ENCODE measurements at regions not wholly inside any gene's neighbourhood (a gene's known extent, or its start where the extent isn't known, plus 50 kb on each side); places are given as distances from the start of the nearest gene placed in this dataset.

DNA sequence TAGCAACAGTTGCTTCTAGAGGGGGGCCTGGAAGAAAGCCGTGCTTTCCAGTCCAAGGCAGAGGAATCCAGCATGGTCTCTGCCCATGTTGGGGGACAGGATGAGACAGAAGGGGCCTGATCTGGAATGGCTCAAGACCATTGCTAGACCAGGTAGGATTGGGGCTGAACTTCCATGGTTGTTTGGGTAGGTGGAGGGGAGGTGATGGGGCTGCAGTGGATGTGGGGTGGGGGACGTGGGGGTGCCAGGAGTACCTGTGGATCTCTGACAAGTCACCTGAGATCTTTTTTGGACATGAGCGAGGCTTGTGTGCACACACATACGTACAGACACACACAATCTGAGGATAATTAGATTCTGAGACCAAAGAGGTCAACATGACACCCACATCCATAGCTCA is 228.7 kb upstream of the SKOR2 start:
- no peak overlapping the region for H3K4me3 ChIP-seq (ENCODE audit: low read length)
- TF ChIP-seq, protein P1, sequence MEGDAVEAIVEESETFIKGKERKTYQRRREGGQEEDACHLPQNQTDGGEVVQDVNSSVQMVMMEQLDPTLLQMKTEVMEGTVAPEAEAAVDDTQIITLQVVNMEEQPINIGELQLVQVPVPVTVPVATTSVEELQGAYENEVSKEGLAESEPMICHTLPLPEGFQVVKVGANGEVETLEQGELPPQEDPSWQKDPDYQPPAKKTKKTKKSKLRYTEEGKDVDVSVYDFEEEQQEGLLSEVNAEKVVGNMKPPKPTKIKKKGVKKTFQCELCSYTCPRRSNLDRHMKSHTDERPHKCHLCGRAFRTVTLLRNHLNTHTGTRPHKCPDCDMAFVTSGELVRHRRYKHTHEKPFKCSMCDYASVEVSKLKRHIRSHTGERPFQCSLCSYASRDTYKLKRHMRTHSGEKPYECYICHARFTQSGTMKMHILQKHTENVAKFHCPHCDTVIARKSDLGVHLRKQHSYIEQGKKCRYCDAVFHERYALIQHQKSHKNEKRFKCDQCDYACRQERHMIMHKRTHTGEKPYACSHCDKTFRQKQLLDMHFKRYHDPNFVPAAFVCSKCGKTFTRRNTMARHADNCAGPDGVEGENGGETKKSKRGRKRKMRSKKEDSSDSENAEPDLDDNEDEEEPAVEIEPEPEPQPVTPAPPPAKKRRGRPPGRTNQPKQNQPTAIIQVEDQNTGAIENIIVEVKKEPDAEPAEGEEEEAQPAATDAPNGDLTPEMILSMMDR (conservative IDR thresholded peaks at IDR 0.05; ENCODE audit: low read length): no peak
- DNase-seq (ENCODE audit: low read depth): no peak

DNA sequence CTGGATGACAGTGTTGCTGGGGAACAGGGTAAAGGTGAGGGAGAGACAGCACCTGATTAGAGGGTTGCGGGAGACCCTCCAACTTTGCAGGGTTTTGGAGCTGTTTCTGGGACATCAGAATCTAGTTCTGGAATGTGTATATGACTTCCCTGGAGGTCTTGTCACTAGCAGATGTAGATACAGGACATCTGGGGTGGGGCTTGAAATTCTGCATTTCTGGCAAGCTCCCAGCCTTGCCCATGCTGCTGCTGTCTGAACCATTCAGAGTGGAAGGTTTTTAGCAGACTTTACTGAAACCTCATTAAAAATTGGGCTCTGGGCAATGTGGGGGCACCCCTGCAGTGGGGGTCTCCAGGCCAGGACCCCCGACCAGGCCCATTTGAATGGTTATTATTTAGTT is 220.3 kb upstream of the SKOR2 start:
- no peak overlapping the region for H3K4me3 ChIP-seq (ENCODE audit: low read length)
- TF ChIP-seq, protein P1 (conservative IDR thresholded peaks at IDR 0.05; ENCODE audit: low read length): no peak

DNA sequence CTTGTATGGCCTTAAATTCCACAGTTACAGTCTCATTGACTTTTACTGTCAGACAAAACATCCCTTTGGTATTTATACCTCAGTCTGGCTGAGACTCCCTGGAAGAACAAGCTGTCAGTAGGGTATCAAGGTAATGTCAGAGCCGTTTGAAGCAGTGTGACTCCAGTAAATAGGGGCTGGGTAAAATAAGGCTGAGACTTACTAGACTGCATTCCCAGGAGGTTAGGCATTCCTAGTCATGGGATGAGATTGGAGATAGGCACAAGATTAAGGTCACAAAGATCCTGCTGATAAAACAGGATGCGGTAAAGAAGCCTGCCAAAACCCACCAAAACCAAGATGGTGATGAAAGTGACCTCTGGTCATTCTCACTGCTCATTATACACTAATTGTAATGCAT is 219.5 kb upstream of the SKOR2 start:
- no peak for DNase-seq (ENCODE audit: low read depth)
- TF ChIP-seq, protein P1 (conservative IDR thresholded peaks at IDR 0.05; ENCODE audit: low read length): no peak
- no peak overlapping the region for H3K4me3 ChIP-seq (ENCODE audit: low read length)

More for the DNA sequence above, 220.3 kb upstream of the SKOR2 start:
- DNase-seq (ENCODE audit: low read depth): no peak

DNA sequence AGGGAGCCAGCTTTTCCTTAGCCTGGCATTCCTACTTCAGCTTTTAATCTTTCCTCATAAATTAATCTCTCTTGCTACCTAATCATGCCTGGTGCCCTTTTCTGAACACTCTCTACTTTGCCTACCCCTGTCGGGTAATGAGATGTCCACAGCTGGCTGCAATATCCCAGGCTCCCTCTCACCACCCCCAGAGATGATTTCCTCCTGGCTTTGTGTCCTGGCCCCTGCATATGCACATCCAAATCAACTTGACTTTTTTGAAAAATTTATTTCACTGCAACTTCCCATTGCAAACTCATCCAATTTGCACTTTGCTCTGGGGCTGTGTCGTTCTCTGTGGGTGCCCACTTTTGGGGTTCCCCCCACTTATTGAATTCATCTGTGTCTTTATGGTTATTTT is 218.1 kb upstream of the SKOR2 start:
- no peak overlapping the region for H3K4me3 ChIP-seq (ENCODE audit: low read length)
- TF ChIP-seq, protein P1 (conservative IDR thresholded peaks at IDR 0.05; ENCODE audit: low read length): no peak
- DNase-seq (ENCODE audit: low read depth): no peak

DNA sequence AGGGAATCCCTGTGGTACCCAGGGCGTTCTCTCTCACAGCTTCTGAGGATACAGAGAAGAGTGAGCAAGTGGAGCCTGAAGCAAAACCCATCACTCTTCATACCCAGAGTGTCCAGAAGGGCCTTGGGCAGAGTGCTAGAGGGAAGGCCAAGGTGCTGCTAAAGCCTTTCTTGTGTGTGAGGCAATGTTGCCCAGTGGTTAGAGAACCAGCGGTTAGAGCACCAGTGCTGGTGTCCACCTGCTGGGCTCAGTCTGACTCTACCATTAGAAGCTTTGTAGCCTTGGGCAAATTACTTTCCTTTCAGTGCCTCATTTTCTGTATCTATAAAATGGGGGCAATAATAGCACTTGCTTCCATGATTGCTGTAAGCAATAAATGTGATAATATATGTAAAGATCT is 210.5 kb upstream of the SKOR2 start:
- DNase-seq (ENCODE audit: low read depth): no peak
- TF ChIP-seq, protein P1 (conservative IDR thresholded peaks at IDR 0.05; ENCODE audit: low read length): no peak
- no peak overlapping the region for H3K4me3 ChIP-seq (ENCODE audit: low read length)

DNA sequence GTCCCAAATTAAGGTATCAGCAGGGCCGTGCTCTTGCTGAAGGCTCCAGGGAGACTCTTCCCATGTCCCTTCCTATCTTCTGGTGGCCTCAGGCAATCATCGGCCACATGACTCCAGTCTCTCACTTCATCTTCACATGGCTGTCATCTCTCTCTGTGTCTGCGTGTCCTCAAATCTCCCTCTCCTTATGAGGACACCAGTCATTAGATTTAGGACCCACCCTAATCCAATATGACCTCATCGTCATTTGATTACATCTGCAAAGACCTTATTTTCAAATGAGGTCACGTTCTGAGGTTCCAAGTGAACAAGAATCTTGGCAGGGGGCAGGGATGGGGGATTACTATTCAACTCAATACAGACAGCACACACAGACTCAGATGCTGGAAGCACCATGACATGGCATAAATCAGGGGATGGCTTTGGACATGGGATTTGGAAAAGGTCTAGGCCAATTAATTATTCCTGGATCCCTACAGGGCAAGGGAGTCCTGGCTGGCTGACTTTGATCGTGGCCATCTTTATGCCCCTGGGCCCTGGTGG is 210.0 kb upstream of the SKOR2 start:
- TF ChIP-seq, protein P1 (conservative IDR thresholded peaks at IDR 0.05; ENCODE audit: low read length): no peak
- DNase-seq (ENCODE audit: low read depth): no peak
- H3K4me3 ChIP-seq (ENCODE audit: low read length): no peak overlapping the region

DNA sequence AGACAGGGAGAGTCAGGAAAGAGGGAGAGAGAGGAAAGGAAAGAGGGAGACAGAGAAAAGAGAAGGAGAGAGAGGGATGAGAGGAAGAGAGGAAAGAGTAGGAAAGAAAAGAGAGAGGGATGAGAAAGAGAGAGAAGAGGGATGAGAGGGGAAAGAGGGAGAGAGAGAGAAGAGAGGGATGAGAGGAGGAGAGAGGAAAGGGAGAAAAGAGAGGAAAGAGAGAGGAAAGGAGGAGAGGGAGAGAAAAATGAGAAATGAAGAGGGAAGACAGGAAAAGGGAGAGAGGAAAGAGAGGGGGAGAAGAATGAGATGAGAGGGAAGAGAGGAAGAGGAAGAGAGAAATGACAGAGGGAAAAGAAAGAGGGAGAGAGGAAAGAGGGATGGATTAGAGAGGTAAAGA is 207.0 kb upstream of the SKOR2 start:
- no peak overlapping the region for H3K4me3 ChIP-seq (ENCODE audit: low read length)
- no peak for DNase-seq (ENCODE audit: low read depth)
- TF ChIP-seq, protein P1 (conservative IDR thresholded peaks at IDR 0.05; ENCODE audit: low read length): no peak
